B cell (primary cell): ENCODE measurements at regions not wholly inside any gene's neighbourhood (a gene's known extent, or its start where the extent isn't known, plus 50 kb on each side); places are given as distances from the start of the nearest gene placed in this dataset.

Experiments
- ATAC-seq: fragments of 200-7000 bp; cut with Tn5 transposase; one replicate; pipeline ENCODE4 v1.10.0; 2021; ENCODE audit warnings: low read depth, mild to moderate bottlenecking, moderate number of reproducible peaks, moderate library complexity
- CTCF ChIA-PET: fragments of 350-600 bp; sonication (Branson Sonifier 250); formaldehyde crosslinking; loops from one replicate; lab custom pipeline; 2021; ENCODE audit warnings: antibody characterized with exemption, inconsistent platforms; lab: Charles Lee
- POLR2A ChIA-PET: fragments of 350-600 bp; sonication (Branson Sonifier 250); formaldehyde crosslinking; loops from one replicate; lab custom pipeline; 2021; ENCODE audit warnings: antibody characterized with exemption; lab: Charles Lee
- DNase-seq: peaks from one replicate; pipeline ENCODE4 v3.0.0; 2013
- H2AFZ ChIP-seq: 2 replicates; pipeline ENCODE4 v1.6.1; 2012; ENCODE audit warnings: mild to moderate bottlenecking, low read depth, low read length; ENCODE audit not compliant: insufficient read depth, poor library complexity, severe bottlenecking
- H3K27ac ChIP-seq, 2 donors: 1 replicate in 1 of 2; 2 replicates in 1 of 2; pipeline ENCODE4 v1.5.1; 2012 to 2013; ENCODE audit warnings: low read length in 2 of 2, mild to moderate bottlenecking in 2 of 2, moderate library complexity in 1 of 2
- H3K27me3 ChIP-seq, 4 experiments: fragments of 200-600 bp in 1 of 4; sonication (generic) in 1 of 4; replicated peaks in 1 of 4; 1 replicate in 2 of 4; 2 replicates in 2 of 4; pipeline versions ENCODE4 v1.6.1 to v1.7.0; 2013 to 2016; ENCODE audit warnings: low read length in 3 of 4, mild to moderate bottlenecking in 2 of 4, mixed read lengths in 1 of 4, moderate library complexity in 1 of 4; ENCODE audit not compliant: insufficient read depth in 4 of 4, control insufficient read depth in 3 of 4; ENCODE audit errors: control extremely low read depth in 1 of 4
- H3K36me3 ChIP-seq, 2 experiments: replicated peaks in 1 of 2; 1 replicate in 1 of 2; 2 replicates in 1 of 2; pipeline versions ENCODE4 v1.6.1 to v1.7.1; 2013; ENCODE audit warnings: low read length in 1 of 2; ENCODE audit not compliant: insufficient read depth in 2 of 2, control insufficient read depth in 1 of 2; ENCODE audit errors: control extremely low read depth in 1 of 2, extremely low read depth in 1 of 2
- H3K4me1 ChIP-seq, 2 donors: fragments of 200-600 bp in 1 of 2; sonication (generic) in 1 of 2; 1 replicate in 1 of 2; 2 replicates in 1 of 2; pipeline versions ENCODE4 v1.5.1 to v1.6.1; 2013 to 2017; ENCODE audit warnings: low read length in 2 of 2; ENCODE audit not compliant: control insufficient read depth in 2 of 2, insufficient read depth in 2 of 2
- H3K4me2 ChIP-seq: replicated peaks from 2 replicates; pipeline ENCODE3; 2012; ENCODE audit warnings: mild to moderate bottlenecking, low read depth, low read length; ENCODE audit not compliant: poor library complexity, severe bottlenecking
- H3K4me3 ChIP-seq, 5 experiments: fragments of 200-600 bp in 1 of 5; sonication (generic) in 1 of 5; 1 replicate in 3 of 5; 2 replicates in 2 of 5; pipeline versions ENCODE4 v1.5.1 to v1.7.0; 2011 to 2016; ENCODE audit warnings: low read length in 4 of 5, mild to moderate bottlenecking in 4 of 5, low read depth in 2 of 5, control low read depth in 1 of 5, moderate library complexity in 1 of 5; ENCODE audit not compliant: insufficient read depth in 1 of 5; ENCODE audit errors: control extremely low read depth in 1 of 5, extremely low read depth in 1 of 5
- H3K79me2 ChIP-seq: fragments of 200-600 bp; sonication (generic); one replicate; pipeline ENCODE4 v1.6.0; 2016; ENCODE audit warnings: low read length; ENCODE audit not compliant: control insufficient read depth, insufficient read depth
- H3K9ac ChIP-seq: fragments of 200-600 bp; sonication (generic); 2 replicates; pipeline ENCODE4 v1.6.1; 2017; ENCODE audit warnings: mild to moderate bottlenecking, low read length, moderate library complexity
- H3K9me3 ChIP-seq, 3 donors: one replicate each; pipeline versions ENCODE4 v1.6.1 to v1.7.1; 2013; ENCODE audit warnings: low read length in 2 of 3; ENCODE audit not compliant: control insufficient read depth in 2 of 3, insufficient read depth in 1 of 3; ENCODE audit errors: control extremely low read depth in 1 of 3
- H4K20me1 ChIP-seq: 2 replicates; pipeline ENCODE4 v1.6.0; 2012; ENCODE audit warnings: mild to moderate bottlenecking, low read length; ENCODE audit not compliant: insufficient read depth, control insufficient read depth, poor library complexity, severe bottlenecking
- H3K27ac Mint-ChIP-seq: one replicate; pipeline ENCODE4 v1.8.0; 2021; ENCODE audit warnings: mixed read lengths
- H3K27me3 Mint-ChIP-seq: one replicate; pipeline ENCODE4 v1.8.0; 2021; ENCODE audit warnings: mixed read lengths
- H3K4me1 Mint-ChIP-seq: one replicate; pipeline ENCODE4 v1.8.0; 2021; ENCODE audit warnings: mixed read lengths
- H3K4me3 Mint-ChIP-seq: one replicate; pipeline ENCODE4 v1.8.0; 2021; ENCODE audit warnings: mixed read lengths
- H3K9me3 Mint-ChIP-seq: one replicate; pipeline ENCODE4 v1.8.0; 2022; ENCODE audit warnings: mixed read lengths; ENCODE audit not compliant: insufficient read depth
- CTCF ChIP-seq: fragments of 200-600 bp; IDR thresholded peaks from one replicate; pipeline ENCODE4 v1.8.0; 2022; ENCODE audit warnings: antibody characterized with exemption, mild to moderate bottlenecking
- EZH2 ChIP-seq: IDR thresholded peaks from 2 replicates; pipeline ENCODE4 v1.6.1; 2012; ENCODE audit warnings: borderline replicate concordance, low read depth, mild to moderate bottlenecking, moderate library complexity, low read length; ENCODE audit not compliant: insufficient read depth, poor library complexity, severe bottlenecking
- whole genome bisulfite sequencing: methylation state at CpG from one replicate; pipeline ENCODE4 v1.1.5; 2013; ENCODE audit warnings: missing lambda C conversion rate; ENCODE audit not compliant: insufficient coverage; 5-methylcytosine and 5-hydroxymethylcytosine counted together
- intact Hi-C: fragments of 100-400 bp; cut with micrococcal nuclease; formaldehyde crosslinking; loops from one replicate; pipeline ENCODE4 v1.10.0; 2022

GRCh38 chr1:209064850-209065706 lies 518.4 kb upstream of the CAMK1G start:
- Histone ChIP-seq H3K4me2 (no peak overlapping the region), H3K4me1 (no peaks in the 10 kb centered on the region), H3K27me3 (no peaks in the 10 kb centered on the region), H4K20me1 (no peaks in the 10 kb centered on the region), H2AFZ (no peak overlapping the region), H3K9ac (no peak overlapping the region), H3K9me3 (no peaks in the 10 kb centered on the region), H3K4me3 (no peak overlapping the region), H3K36me3 (no peaks in the 10 kb centered on the region), H3K79me2 (no peaks in the 10 kb centered on the region), H3K27ac (no peak overlapping the region)
- Mint-ChIP-seq H3K4me3 (no peak overlapping the region), H3K9me3 (no peaks in the 10 kb centered on the region), H3K27ac (no peak overlapping the region), H3K27me3 (no peaks in the 10 kb centered on the region), H3K4me1 (no peaks in the 10 kb centered on the region)
- intact Hi-C loops, result no loop called here
- CTCF ChIA-PET, result no interaction called here
- WGBS, result 93% methylated on average over 10 of the region's 11 CpGs
- no peak for ATAC-seq
- no peak for TF ChIP-seq CTCF
- TF ChIP-seq EZH2, result no peak
- no peak for DNase-seq
- POLR2A ChIA-PET, result no interaction called here

- Histone ChIP-seq H3K9ac (no peak overlapping the region), H3K36me3 (no peaks in the 10 kb centered on the region), H2AFZ (no peak overlapping the region), H3K27me3 (no peaks in the 10 kb centered on the region), H3K4me1 (no peaks in the 10 kb centered on the region), H4K20me1 (no peaks in the 10 kb centered on the region), H3K79me2 (no peaks in the 10 kb centered on the region), H3K4me2 (no peak overlapping the region), H3K27ac (no peak overlapping the region), H3K9me3 (no peaks in the 10 kb centered on the region), H3K4me3 (no peak overlapping the region)
- no peaks in the 10 kb centered on the region for H3K4me1 Mint-ChIP-seq
- TF ChIP-seq CTCF, result no peak
- TF ChIP-seq EZH2, result no peak
- no peak overlapping the region for H3K27ac Mint-ChIP-seq
- intact Hi-C loops, result no loop called here
- ChIA-PET POLR2A (no interaction called here), CTCF (no interaction called here)
- H3K4me3 Mint-ChIP-seq, result no peak overlapping the region
- DNase-seq (no peak), ATAC-seq (no peak)
- no peaks in the 10 kb centered on the region for H3K9me3 Mint-ChIP-seq
- H3K27me3 Mint-ChIP-seq, result no peaks in the 10 kb centered on the region
These were observed 511.0 kb upstream of the CAMK1G start for GRCh38 chr1:209072481-209072880.
